Suprapubic skin (tissue), 3 donors: ENCODE measurements at regions not wholly inside any gene's neighbourhood (a gene's known extent, or its start where the extent isn't known, plus 50 kb on each side); places are given as distances from the start of the nearest gene placed in this dataset.

Source experiments
- POLR2A ChIP-seq, 2 donors: fragments of 450-650 bp; IDR thresholded peaks; one replicate each; pipeline ENCODE4 v1.6.1; 2017; ENCODE audit warnings: antibody characterized with exemption in 2 of 2, mild to moderate bottlenecking in 2 of 2, moderate library complexity in 2 of 2
- TF ChIP-seq, protein P1 (sequence below), 2 donors: fragments of 200-600 bp in 1 of 2; fragments of 450-650 bp in 1 of 2; sonication (generic) in 1 of 2; IDR thresholded peaks; one replicate each; pipeline ENCODE4 v1.5.1; 2016 to 2019; ENCODE audit warnings: antibody characterized with exemption in 2 of 2, mild to moderate bottlenecking in 1 of 2, moderate library complexity in 1 of 2

DNA sequence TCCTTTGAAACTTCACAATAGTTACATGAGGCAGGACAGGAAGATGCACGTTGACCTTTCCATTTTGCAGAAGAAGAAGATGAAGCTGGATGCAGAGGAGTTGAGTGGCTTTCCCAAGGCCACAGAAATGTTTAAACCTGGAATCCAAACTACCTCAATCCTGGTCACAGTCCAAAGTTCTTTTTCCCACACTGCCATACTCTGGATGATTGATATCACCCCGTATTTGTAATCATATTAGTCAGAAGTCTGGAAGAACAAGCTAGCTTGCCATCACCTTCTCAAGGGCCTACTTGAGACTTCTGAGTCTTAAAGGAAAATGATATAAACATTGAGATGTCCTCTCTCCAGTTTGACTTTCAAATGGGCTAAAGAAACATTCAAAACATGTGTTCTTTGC is 190.1 kb downstream of the LNPK start:
- no peak for TF ChIP-seq POLR2A (IDR thresholded peaks at IDR 0.05)
- TF ChIP-seq, protein P1, sequence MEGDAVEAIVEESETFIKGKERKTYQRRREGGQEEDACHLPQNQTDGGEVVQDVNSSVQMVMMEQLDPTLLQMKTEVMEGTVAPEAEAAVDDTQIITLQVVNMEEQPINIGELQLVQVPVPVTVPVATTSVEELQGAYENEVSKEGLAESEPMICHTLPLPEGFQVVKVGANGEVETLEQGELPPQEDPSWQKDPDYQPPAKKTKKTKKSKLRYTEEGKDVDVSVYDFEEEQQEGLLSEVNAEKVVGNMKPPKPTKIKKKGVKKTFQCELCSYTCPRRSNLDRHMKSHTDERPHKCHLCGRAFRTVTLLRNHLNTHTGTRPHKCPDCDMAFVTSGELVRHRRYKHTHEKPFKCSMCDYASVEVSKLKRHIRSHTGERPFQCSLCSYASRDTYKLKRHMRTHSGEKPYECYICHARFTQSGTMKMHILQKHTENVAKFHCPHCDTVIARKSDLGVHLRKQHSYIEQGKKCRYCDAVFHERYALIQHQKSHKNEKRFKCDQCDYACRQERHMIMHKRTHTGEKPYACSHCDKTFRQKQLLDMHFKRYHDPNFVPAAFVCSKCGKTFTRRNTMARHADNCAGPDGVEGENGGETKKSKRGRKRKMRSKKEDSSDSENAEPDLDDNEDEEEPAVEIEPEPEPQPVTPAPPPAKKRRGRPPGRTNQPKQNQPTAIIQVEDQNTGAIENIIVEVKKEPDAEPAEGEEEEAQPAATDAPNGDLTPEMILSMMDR (IDR thresholded peaks at IDR 0.05) = no peak
